ENCODE measurements at regions not wholly inside any gene's neighbourhood (a gene's known extent, or its start where the extent isn't known, plus 50 kb on each side); places are given as distances from the start of the nearest gene placed in this dataset.

DNA sequence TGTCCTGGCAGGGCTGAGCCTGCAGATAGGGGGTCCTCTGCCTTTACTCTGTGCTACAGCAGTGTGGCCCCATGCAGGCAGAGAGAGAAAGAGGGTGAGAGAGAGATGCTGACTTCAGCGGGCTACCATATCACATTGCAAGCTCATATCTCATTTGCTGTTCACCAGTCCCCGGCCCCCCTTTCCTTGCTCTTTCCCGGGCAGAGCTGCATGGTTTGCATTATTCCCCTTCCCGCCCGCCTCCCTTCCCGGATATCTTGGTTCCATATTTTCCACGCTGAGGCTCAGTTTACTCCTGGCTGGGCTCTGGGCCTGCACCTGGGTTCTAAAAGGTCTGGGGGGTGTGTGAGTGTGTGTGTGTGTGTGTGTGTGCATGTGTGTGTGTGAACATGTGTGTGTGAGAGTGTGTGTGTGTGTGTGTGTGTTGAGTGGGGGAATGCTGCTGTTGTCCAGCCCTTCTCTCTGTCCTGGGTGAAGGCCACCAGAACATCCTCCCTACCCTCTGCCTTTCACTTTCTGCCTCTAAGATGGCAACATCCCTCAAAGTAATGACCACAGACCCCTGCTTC, 63.5 kb downstream of the PJA1 start:
- no peak for DNase-seq
- Histone ChIP-seq H3K4ac (ENCODE audit: low read depth in 1 of 2, low read length in 2 of 2) (no peak overlapping the region), H2AK5ac (ENCODE audit: low read length, severe bottlenecking) (no peak overlapping the region), H2BK15ac (ENCODE audit: low read depth, poor library complexity, severe bottlenecking) (no peak overlapping the region), H2BK12ac (ENCODE audit: low read length in 2 of 2) (no peak overlapping the region), H2BK5ac (ENCODE audit: low read depth, low read length, poor library complexity, severe bottlenecking) (no peak overlapping the region), H3K4me2 (ENCODE audit: low read length, poor library complexity, severe bottlenecking) (no peak overlapping the region), H3K9ac (ENCODE audit: low read length) (no peak overlapping the region), H3K9me3 (ENCODE audit: control insufficient read depth, low read length) (peaks cover 19% of the 10 kb centered on the region), H2AFZ (ENCODE audit: low read depth, low read length) (no peak overlapping the region), H3K23ac (ENCODE audit: low read length in 2 of 2) (no peak overlapping the region), H3K36me3 (ENCODE audit: control insufficient read depth in 1 of 2, insufficient read depth in 2 of 2, low read depth in 1 of 2, low read length in 2 of 2) (no peaks in the 10 kb centered on the region), H3K18ac (ENCODE audit: low read depth in 1 of 2, low read length in 2 of 2) (peak overlapping the region in 1 of 2 experiments; percentile 12), H4K91ac (ENCODE audit: low read length) (no peak overlapping the region), H3K14ac (ENCODE audit: low read length in 2 of 2) (no peak overlapping the region), H3K79me1 (replicated peaks; ENCODE audit: low read length, poor library complexity, severe bottlenecking) (no peaks in the 10 kb centered on the region), H3K4me1 (ENCODE audit: control insufficient read depth, insufficient read depth, low read depth, low read length) (peaks cover 7% of the 10 kb centered on the region), H4K8ac (ENCODE audit: low read length) (no peak overlapping the region), H3K27me3 (ENCODE audit: control insufficient read depth in 1 of 2, insufficient read depth in 1 of 2, low read length in 2 of 2) (peaks cover 0 to 91% of the 10 kb centered on the region in 2 experiments), H3K4me3 (ENCODE audit: insufficient read depth in 1 of 2, low read depth in 1 of 2, low read length in 2 of 2) (no peak overlapping the region), H3K27ac (ENCODE audit: low read length, poor library complexity, severe bottlenecking) (no peak overlapping the region), H2BK120ac (ENCODE audit: low read depth, low read length) (no peak overlapping the region)
- 78% methylated on average over 7 of the region's 7 CpGs for WGBS

DNA sequence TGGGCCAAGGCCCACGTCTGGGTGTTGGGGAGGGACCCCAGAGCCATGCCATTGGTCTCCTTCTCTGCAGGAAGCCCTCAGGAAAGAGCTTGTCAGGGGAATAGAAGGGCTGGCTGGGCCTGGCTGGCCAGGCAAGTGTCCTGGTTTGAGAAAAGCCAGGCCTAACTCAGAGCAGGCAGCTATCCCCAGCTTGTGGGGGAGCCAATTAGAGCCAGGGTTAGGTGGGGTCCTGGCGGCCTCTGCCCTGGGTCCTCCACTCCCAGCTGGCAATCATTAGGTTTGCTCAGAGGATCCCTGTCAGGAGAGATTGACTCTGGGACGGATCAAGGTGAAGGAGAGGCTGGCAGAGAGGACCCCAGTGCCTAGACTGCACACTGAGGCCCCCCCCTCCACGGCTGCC, 64.8 kb downstream of the PJA1 start:
- Histone ChIP-seq H3K18ac (ENCODE audit: low read depth in 1 of 2, low read length in 2 of 2) (no peak overlapping the region), H3K9ac (ENCODE audit: low read length) (no peak overlapping the region), H3K14ac (ENCODE audit: low read length in 2 of 2) (no peak overlapping the region), H2BK5ac (ENCODE audit: low read depth, low read length, poor library complexity, severe bottlenecking) (no peak overlapping the region), H2BK12ac (ENCODE audit: low read length in 2 of 2) (no peak overlapping the region), H2BK15ac (ENCODE audit: low read depth, poor library complexity, severe bottlenecking) (peak overlapping the region; percentile 23), H4K8ac (ENCODE audit: low read length) (no peak overlapping the region), H3K79me1 (replicated peaks; ENCODE audit: low read length, poor library complexity, severe bottlenecking) (no peaks in the 10 kb centered on the region), H3K27ac (ENCODE audit: low read length, poor library complexity, severe bottlenecking) (no peak overlapping the region), H3K9me3 (ENCODE audit: control insufficient read depth, low read length) (peaks cover 19% of the 10 kb centered on the region), H3K36me3 (ENCODE audit: control insufficient read depth in 1 of 2, insufficient read depth in 2 of 2, low read depth in 1 of 2, low read length in 2 of 2) (no peaks in the 10 kb centered on the region), H3K4ac (ENCODE audit: low read depth in 1 of 2, low read length in 2 of 2) (no peak overlapping the region), H2AFZ (ENCODE audit: low read depth, low read length) (no peak overlapping the region), H4K91ac (ENCODE audit: low read length) (peak overlapping the region; percentile 27), H3K4me1 (ENCODE audit: control insufficient read depth, insufficient read depth, low read depth, low read length) (peaks cover 7% of the 10 kb centered on the region), H3K23ac (ENCODE audit: low read length in 2 of 2) (no peak overlapping the region), H3K4me2 (ENCODE audit: low read length, poor library complexity, severe bottlenecking) (no peak overlapping the region), H3K4me3 (ENCODE audit: insufficient read depth in 1 of 2, low read depth in 1 of 2, low read length in 2 of 2) (no peak overlapping the region), H3K27me3 (ENCODE audit: control insufficient read depth in 1 of 2, insufficient read depth in 1 of 2, low read length in 2 of 2) (peaks cover 0 to 79% of the 10 kb centered on the region in 2 experiments), H2AK5ac (ENCODE audit: low read length, severe bottlenecking) (no peak overlapping the region), H2BK120ac (ENCODE audit: low read depth, low read length) (no peak overlapping the region)
- no peak for DNase-seq
- WGBS = 76% methylated on average over 3 of the region's 4 CpGs

DNA sequence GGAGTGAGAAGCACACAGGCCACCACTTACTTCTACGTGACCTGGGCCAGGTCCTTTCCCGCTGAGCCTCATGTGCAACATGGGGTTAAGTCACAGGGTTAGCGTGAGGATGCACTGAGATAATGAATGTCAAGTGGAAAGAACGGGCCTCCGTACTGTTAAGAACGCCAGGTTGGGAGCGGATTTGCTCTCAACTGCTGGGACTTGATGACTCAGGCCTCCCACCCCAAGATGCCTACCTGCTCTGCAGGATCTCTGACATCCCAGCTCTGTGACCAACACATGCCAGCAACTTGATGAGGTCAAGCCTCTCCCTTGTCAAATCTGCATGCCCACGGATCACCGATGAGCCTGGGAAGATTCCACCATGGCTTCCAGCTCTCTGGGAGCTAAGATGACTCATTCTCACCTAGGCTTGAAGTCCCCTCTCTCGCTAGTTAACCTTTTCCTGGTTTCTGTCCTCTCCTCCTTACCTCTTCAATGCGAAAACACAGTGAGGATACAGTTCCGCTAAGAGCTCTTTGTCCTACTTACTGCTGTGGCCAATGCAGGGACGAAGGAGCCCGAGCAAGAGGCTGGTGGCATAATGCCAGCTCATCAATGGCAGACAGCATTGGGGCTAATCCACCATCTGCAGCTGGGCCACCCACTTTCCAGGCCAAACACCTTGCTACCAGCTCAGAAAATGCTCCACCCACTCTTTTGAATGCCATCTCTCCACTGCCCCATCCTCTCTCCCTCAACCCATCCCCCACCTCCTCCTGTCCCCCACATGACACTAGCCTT, 67.6 kb downstream of the PJA1 start:
- Histone ChIP-seq H3K9ac (ENCODE audit: low read length) (no peak overlapping the region), H2AFZ (ENCODE audit: low read depth, low read length) (no peak overlapping the region), H3K27me3 (ENCODE audit: control insufficient read depth in 1 of 2, insufficient read depth in 1 of 2, low read length in 2 of 2) (peaks cover 0 to 80% of the 10 kb centered on the region in 2 experiments), H2BK120ac (ENCODE audit: low read depth, low read length) (no peak overlapping the region), H2BK12ac (ENCODE audit: low read length in 2 of 2) (no peak overlapping the region), H2BK5ac (ENCODE audit: low read depth, low read length, poor library complexity, severe bottlenecking) (no peak overlapping the region), H3K4me3 (ENCODE audit: insufficient read depth in 1 of 2, low read depth in 1 of 2, low read length in 2 of 2) (no peak overlapping the region), H3K23ac (ENCODE audit: low read length in 2 of 2) (no peak overlapping the region), H3K18ac (ENCODE audit: low read depth in 1 of 2, low read length in 2 of 2) (no peak overlapping the region), H3K36me3 (ENCODE audit: control insufficient read depth in 1 of 2, insufficient read depth in 2 of 2, low read depth in 1 of 2, low read length in 2 of 2) (no peaks in the 10 kb centered on the region), H3K4ac (ENCODE audit: low read depth in 1 of 2, low read length in 2 of 2) (no peak overlapping the region), H3K27ac (ENCODE audit: low read length, poor library complexity, severe bottlenecking) (no peak overlapping the region), H3K14ac (ENCODE audit: low read length in 2 of 2) (no peak overlapping the region), H3K4me1 (ENCODE audit: control insufficient read depth, insufficient read depth, low read depth, low read length) (peaks cover 5% of the 10 kb centered on the region), H3K9me3 (ENCODE audit: control insufficient read depth, low read length) (peaks cover 17% of the 10 kb centered on the region), H4K8ac (ENCODE audit: low read length) (no peak overlapping the region), H4K91ac (ENCODE audit: low read length) (no peak overlapping the region), H3K79me1 (replicated peaks; ENCODE audit: low read length, poor library complexity, severe bottlenecking) (no peaks in the 10 kb centered on the region), H2BK15ac (ENCODE audit: low read depth, poor library complexity, severe bottlenecking) (no peak overlapping the region), H3K4me2 (ENCODE audit: low read length, poor library complexity, severe bottlenecking) (no peak overlapping the region), H2AK5ac (ENCODE audit: low read length, severe bottlenecking) (no peak overlapping the region)
- no peak for DNase-seq
- 54% methylated on average over 14 of the region's 14 CpGs for WGBS

DNA sequence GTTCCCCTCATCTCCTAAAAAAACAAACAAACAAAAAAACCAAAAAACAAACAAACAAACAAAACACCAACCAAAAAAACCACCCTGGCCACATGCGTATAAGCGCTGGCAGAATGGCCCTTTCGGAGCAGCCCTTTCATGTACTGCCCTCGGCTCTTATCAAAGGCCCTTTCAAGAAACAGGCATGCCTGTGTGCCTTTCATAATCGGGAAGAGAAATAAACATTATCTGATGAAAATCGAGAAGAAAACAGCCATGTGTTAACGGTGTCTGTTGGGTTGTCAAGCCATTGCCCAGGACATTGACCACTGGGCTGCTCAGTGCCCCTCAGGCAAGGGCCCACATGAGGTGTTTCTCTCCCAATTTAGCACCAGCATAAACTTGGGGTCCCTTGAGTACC, 68.3 kb downstream of the PJA1 start:
- no peaks in the 10 kb centered on the region for H3K79me1 ChIP-seq (replicated peaks; ENCODE audit: low read length, poor library complexity, severe bottlenecking)
- no peak overlapping the region for H3K4ac ChIP-seq (ENCODE audit: low read depth in 1 of 2, low read length in 2 of 2)
- H3K27me3 ChIP-seq (ENCODE audit: control insufficient read depth in 1 of 2, insufficient read depth in 1 of 2, low read length in 2 of 2) = peaks cover 0 to 84% of the 10 kb centered on the region in 2 experiments
- no peak overlapping the region for H4K91ac ChIP-seq (ENCODE audit: low read length)
- WGBS = 61% methylated on average over 7 of the region's 7 CpGs
- H3K4me3 ChIP-seq (ENCODE audit: insufficient read depth in 1 of 2, low read depth in 1 of 2, low read length in 2 of 2) = no peak overlapping the region
- H2BK12ac ChIP-seq (ENCODE audit: low read length in 2 of 2) = no peak overlapping the region
- H3K14ac ChIP-seq (ENCODE audit: low read length in 2 of 2) = no peak overlapping the region
- no peak overlapping the region for H2AK5ac ChIP-seq (ENCODE audit: low read length, severe bottlenecking)
- no peak overlapping the region for H4K8ac ChIP-seq (ENCODE audit: low read length)
- DNase-seq = no peak
- H2AFZ ChIP-seq (ENCODE audit: low read depth, low read length) = no peak overlapping the region
- H3K9ac ChIP-seq (ENCODE audit: low read length) = no peak overlapping the region
- no peak overlapping the region for H3K23ac ChIP-seq (ENCODE audit: low read length in 2 of 2)
- H3K9me3 ChIP-seq (ENCODE audit: control insufficient read depth, low read length) = peaks cover 15% of the 10 kb centered on the region
- no peak overlapping the region for H2BK120ac ChIP-seq (ENCODE audit: low read depth, low read length)
- H3K4me2 ChIP-seq (ENCODE audit: low read length, poor library complexity, severe bottlenecking) = no peak overlapping the region
- H3K27ac ChIP-seq (ENCODE audit: low read length, poor library complexity, severe bottlenecking) = no peak overlapping the region
- H3K18ac ChIP-seq (ENCODE audit: low read depth in 1 of 2, low read length in 2 of 2) = no peak overlapping the region
- H2BK5ac ChIP-seq (ENCODE audit: low read depth, low read length, poor library complexity, severe bottlenecking) = no peak overlapping the region
- H3K4me1 ChIP-seq (ENCODE audit: control insufficient read depth, insufficient read depth, low read depth, low read length) = peaks cover 5% of the 10 kb centered on the region
- no peaks in the 10 kb centered on the region for H3K36me3 ChIP-seq (ENCODE audit: control insufficient read depth in 1 of 2, insufficient read depth in 2 of 2, low read depth in 1 of 2, low read length in 2 of 2)
- no peak overlapping the region for H2BK15ac ChIP-seq (ENCODE audit: low read depth, poor library complexity, severe bottlenecking)
